HuH-7 (cell line): ENCODE measurements at regions not wholly inside any gene's neighbourhood (a gene's known extent, or its start where the extent isn't known, plus 50 kb on each side); places are given as distances from the start of the nearest gene placed in this dataset.

ENCODE experiments used
- DNase-seq: peaks from one replicate; pipeline ENCODE4 v3.0.0; 2011; ENCODE audit warnings: low spot score

DNA sequence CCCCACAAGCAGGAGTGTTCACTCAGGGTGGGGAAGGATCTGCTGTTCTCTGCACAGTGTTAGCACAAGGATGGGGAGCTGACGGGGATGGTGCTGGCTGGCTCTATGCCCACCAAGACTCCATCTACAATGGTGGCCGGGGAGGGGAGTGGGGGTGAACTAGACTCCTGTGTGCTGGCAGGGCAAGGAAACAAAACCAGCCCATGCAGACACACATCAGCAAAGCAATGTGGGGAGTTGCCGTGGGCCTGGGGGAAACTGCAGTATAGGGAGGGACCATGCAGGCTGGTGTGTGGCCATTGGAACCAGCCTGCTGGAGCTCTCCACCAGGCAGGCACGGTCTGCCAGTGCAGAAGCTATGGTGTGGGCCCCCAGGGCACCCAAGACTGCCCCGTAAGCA is 195.1 kb downstream of the PWWP3B start:
- DNase-seq, result no peak

DNA sequence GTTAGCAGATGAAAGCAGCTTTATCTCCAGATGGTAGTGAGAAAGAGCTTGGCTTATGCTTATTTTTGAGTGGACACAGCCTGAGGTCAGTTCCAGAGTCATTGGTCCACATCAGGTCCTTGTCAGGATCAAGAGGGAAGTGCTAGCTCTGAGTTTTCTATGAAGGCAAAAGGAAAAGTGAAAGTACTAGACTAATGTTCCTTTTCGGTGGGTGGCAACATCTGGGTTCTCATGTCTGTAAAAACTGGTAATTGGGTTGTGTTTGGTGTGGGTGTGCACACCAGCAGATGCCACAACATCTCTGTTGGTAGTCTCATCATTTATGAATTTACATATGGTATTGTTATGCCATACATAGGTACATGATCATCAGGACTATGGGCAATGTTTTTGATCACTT is 210.5 kb downstream of the PWWP3B start:
- no peak for DNase-seq

DNA sequence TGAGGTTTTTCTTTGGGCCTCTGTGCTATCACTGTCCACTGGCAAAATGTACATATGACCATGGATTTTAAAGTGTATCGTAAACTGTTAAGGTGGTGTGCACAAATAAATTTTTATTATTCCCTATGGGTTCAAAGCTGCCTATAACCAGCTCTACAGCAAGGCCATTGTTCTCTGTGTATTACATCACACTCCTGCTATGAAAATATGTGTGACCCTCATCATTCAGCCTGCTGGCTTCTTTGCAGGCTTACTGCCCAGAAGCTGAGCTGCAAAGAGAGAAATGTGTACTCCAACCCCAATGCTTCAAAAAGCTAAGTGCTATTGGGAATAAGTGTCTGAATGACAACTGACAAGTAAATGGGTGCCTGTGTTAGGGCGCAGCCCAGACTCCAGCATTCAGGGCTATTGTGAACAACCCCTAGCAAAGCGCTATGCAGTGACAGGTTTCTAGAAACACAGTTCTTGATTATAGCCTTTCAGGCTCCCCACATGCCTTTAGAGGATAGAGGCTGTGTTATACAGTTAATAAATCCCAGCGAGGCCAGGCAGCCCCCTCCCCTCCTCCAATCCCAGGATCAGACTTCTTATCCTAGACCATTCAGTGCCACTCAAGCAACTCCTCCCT is 220.4 kb upstream of the RADX start:
- DNase-seq, result no peak

DNA sequence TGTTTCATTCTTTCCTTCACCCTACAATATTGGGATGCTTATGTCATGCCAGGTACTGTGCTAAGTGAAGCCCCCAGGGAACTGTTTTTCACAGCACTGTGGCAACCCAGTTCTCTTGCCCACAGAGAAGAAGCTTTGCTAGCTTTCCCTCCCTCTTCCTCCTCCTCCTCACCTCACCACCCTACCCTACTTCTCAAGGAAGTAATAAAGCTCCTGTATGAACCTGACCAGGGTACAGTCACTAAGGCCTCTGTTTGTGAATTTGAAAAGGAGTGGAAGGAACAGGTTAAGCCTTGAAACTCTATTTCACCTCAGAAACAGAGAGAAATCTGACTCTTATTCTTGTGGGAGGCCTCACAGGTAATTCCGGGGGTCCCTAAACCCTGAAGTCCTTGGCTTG is 219.4 kb upstream of the RADX start:
- no peak for DNase-seq

DNA sequence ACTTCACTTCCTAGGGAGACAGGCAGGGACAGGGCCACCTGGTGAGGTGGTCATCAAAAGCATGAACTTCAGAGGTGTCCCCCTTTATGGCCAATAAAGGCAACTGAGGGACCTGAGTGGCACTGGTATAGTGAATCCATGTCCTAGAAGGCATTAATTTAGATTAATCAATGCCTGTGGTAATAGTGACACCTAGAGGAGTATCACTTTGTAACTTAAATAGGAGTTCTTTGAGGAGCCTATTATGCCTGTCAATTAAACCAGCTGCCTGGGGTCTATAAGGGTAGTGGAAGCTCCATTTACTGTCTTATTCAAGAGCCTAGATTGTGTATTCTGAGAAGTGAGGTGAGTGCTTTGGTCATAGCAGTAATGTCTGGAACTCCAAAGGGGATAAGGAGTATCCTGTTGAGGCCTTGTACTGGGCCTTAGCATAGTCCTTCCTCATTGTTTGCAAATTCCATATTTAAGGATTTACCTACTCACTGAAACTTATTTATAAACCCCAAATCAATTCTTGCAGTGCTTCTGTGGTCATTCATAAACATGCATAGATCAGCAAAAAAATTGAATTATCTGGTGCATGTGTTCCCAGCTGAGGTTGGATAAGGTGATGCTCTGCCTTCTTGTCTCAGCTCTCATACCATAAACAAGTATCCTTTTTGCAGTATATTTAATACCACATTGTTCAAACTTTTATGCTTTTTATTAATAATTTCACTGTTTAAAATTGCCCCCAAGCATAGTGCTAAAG is 213.8 kb upstream of the RADX start:
- no peak for DNase-seq

DNA sequence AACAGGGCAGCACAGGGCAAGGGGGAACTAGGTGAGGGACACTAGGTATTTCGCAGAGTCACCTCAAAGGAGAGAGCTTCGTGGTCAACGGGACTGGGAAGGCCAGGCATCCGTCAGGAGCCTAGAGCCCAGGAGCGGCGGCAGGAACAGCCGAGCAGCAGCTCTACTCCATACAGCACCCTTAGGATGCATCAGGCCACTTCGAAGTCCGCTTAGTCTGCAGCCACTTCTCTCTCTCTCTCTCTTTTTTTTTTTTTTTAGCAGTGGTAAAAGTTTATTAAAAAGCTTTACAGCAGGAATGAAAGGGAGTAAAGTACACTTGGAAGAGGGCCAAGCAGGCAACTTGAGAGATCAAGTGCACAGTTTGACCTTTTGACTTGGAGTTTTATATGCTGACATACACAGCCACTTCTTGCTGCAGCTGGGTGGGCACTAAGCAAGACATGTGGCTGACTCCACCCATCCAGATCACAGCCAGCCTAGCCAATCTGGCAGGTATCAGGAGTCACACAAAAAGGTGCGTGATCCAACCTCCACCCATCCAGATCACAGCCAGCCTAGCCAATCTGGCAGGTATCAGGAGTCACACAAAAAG is 209.7 kb upstream of the RADX start:
- DNase-seq, result no peak

DNA sequence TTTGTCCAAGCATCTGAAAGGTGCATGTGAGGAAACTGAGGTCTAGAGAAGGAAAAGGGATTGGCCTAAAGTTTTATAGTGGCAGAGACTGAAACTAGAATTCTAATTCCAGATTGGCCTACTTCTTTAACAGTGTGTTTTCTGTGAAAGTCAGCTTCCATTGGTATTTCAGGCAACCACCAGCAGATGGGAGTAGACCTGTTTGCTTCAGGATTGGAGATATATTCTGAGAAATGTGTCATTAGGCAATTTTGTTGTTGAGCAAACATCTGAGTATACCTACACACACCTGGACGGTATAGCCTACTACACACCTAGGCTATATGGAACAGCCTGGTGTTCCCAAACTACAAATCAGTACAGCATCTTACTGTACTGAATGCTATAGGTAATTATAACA is 207.3 kb upstream of the RADX start:
- no peak for DNase-seq

DNA sequence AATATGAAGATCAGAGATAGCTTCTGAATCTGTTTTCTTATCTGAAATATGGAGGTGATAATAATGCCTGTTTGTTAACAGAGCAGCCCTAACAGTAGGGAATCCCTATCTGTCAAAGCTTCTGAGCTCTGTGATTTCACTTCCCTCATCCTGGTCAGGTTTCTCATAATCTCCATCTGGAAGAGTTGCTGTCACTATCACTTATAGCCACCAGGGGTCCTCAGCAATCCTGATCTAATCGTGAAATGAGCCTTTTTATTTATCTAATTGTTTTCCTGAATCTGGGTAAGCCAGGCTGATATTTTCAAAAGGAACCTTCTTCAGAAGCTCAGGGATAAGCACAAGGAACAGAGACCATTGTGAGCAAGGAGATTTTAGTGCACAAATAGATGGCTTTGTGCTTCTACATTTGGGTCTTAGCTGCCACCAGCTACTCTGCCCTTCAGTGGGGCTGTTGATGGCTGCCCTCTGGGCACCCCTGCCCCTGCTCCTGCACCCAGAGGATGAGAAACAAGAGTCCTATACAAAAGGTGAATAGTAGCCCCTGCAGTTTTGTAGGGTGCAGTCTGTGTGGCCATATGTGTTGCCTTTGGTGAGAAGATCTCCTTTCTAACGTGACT is 196.4 kb upstream of the RADX start:
- peak; percentile 29 for DNase-seq

DNA sequence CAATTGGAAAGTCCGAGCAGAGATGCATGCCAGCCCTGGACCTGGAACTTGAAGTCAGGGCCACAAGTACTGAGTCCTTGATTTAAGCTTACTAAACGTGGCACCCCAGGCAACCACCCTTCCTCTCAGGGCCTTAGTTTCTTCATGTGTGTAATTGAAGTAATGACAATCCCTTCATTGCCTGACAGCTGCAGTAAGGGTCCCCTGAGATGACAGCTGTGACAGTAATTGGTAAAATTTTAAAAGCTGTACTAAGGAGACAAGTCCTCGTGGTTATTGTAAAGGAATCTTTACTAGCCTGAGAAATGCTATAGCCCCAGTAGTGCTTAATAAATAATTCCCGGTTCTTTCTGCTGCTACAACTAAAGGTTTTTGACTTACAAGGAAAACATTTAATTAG is 175.1 kb upstream of the RADX start:
- DNase-seq, result no peak

DNA sequence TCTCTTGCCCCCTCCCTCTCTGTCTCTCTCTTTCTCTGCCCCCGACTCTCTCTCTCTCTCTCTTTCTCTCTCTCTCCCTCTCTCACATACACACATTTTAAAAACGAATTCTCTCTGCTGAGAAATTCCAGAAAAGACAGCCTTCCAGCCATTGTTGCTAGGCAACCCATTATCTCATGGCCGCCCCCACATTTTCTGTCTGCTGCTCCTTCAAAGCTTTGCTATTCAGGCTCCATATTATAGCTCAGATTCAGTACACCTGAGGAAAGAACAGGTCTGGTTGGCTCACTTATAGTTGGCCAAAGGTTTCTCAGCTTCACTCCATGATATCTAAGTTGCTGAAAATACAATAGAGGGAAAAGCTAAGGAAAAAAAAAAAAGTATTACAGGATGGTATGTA is 174.4 kb upstream of the RADX start:
- DNase-seq, result no peak

DNA sequence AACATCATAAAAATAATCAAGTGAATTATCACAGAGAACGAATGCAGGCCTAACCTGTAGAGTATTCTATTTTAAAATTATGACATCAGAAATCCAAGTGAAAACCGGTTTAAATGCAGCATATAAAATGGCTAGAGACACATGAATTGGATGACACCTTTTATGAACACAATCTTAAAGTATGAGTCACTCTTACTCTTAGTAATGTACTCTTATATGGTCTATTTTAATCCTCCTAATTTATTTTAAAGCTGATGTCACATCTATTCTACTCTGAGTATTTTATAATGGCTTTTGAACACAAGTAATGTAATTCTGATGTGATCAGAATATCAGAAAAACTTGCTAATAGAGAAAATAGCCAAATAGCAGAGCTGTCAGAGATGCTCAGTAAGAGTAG is 161.4 kb upstream of the RADX start:
- no peak for DNase-seq

DNA sequence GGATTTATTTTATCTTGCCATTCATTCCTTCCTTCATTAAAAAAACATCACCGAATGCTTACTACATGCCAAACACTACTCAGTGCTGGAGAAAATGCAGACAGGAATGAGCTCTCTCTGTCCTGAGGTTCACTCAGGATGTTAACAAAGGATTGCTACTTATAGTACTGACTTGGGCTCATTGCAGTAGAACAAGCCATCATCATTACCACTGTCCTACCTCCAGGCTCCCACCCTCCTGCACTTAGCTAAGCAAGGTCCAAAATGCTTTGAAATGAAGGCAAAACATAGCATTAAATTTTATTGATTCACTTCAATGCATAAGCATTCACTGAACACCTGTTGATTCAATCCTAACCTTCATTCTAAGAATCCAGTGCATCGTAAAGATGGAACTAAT is 159.8 kb upstream of the RADX start:
- no peak for DNase-seq

DNA sequence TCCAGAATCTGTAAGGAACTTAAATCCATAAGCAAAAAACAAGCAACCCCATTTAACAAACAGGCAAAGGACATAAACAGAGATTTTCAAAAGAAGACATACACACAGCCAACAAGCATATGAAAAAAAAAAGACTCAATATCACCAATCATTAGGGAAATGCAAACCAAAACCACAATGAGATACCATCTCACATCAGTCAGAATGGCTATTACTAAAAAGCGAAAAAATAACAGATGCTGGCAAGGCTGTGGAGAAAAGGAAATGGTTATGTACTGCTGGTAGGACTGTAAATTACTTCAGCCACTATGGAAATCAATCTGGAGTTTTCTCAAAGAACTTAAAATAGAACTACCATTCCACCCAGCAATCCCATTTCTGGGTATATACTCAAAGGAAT is 156.8 kb upstream of the RADX start:
- DNase-seq, result no peak

DNA sequence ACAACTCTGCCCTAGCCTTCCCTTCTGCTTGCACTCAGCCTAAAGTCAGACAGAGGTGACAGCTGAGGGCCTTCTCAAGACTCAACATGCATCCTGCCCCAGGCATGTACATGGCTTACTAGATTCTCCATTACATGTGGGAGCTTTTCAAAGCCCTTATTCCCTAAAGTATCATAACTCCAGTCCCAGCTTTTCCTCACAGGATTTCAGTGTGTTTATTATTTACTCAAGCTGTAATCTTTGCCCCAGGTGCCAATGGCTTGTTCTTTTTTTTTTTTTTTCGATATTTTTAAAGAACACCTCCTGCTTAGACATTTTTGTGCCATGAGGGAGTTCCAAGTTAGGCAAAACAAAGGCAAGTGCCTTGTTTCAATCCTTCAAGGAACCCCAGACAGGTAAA is 154.0 kb upstream of the RADX start:
- no peak for DNase-seq

DNA sequence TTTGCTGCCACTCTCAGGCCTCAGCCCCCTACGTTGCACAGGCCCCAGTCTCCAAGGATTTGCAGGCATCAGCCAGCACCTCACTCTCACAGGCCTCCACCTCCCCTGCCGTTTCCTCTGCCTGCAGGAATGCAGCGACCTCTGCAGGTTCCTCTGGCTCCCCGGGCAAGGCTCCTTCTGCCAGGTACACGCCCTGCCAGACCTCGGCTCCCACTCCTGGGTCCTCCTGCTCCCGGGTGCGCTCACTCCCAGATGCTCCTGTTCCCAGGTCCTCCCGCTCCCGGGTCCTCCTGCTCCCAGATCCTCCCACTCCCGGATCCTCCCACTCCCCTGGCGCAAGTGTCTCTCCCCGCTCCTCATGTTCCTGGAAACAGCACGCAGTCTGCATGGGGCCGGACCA is 144.4 kb upstream of the RADX start:
- no peak for DNase-seq

DNA sequence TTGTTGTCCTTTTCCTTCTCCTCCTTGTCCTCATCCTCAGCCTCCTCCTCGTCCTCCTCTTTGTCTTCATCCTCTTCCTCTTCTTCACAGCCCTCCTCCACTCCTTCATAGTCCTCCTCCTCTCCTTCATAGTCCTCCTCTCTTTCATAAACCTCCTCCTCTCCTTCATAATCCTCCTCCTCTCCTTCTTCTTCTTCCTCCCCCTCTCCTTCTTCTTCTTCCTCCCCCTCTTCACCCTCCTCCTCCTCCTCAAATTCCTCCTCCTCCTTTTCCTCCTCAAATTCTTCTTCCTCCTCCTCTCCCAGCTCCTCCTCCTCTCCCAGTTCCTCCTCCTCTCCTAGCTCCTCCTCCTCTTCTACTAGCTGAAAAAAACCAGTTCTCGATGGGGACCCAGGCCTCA is 143.8 kb upstream of the RADX start:
- DNase-seq, result no peak

DNA sequence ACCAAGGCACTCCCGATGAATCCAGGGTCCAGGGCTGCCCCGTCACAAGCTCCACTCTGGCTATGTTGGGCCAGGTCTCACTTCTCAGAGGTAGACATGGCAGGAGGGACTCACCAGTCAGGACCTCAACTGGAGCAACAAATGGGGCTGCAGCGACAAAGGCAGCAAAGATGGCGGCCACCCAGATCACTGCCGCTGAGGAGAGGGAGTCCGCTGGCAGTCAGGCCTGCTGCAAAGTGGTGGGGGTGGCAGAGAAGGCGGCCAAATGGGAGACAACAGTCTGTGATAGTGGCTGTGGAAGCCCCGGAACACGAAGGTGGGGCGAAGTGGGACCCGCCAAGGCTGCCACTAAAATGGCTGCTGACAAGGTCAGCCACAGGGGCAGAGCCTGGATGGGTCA is 143.3 kb upstream of the RADX start:
- DNase-seq, result no peak

DNA sequence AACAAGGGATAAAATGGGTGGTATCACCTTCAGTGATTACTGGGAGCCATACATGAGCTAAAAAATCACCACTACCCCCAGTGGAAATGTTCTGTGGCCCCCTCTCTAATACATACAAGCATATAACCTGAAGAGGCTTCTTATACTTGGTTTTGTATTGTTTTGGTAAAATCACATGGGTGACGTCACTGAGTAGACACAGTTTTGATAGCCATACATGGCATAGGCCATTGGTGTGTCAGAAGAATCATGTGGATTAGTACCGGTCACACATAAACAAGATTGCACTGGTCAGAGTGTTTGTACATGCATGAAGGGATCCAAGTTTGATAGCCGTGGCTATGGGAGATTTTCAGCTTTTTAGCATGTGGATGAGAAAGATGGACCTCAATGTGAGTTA is 131.9 kb upstream of the RADX start:
- no peak for DNase-seq

DNA sequence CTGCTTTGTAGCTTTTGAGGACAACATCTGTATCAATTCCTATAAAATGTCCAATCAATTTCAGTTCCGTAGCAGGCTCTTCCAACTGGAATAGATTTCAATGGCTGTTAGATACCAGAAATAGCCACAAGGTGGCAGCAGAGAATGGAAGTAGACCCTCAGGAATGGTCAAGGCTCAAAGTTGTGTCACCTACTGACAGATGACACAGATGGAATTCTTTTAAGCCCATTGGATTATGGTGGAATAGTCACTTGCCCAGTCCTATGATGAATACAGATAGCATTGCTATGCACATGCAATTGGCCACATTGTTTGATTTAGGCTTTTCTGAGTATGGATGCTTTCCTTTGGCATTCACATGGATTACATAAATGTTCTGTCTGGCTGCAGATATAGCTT is 130.4 kb upstream of the RADX start:
- peak; percentile 20 for DNase-seq

DNA sequence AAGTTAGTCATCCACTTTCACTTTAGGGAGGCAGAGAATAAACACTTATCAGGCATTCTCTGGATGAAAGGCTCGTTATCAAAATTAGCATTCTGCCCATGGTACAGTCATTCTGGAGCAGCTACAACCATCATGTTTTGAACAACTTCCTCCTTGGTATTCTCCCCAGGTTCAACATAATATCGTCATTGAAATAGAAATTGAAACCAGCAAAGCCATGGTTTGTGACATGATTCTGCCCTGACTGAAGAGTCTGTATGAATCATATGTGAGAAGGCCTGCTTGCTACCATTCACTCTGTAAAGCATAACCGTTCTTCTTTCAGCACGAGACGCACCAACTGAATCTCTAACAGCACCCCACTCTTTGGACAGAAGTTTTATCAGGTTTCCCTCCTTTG is 127.5 kb upstream of the RADX start:
- DNase-seq, result no peak

DNA sequence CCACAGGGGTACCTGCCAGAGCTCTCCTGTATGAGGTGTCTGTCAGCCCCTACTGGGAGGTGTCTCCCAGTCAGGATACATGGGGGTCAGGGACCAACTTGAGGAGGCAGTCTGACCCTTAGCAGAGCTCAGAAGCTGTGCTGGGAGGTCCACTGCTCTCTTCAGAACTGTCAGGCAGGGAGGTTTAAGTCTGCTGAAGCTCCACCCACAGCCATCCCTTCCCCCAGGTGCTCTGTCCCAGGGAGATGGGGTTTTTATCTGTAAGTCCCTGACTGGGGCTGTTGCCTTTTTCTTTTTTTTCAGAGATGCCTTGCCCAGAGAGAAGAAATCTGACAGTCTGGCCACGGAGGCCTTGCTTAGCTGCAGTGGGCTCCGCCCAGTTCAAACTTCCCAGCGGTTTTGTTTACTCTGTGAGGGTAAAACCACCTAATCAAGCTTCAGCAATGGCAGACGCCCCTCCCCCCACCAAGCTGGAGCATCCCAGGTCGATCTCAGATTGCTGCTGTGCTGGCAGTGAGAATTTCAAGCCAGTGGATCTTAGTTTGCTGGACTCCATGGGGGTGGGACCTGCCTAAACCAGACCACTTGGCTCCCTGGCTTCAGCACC is 118.5 kb upstream of the RADX start:
- DNase-seq, result peak; percentile 5

DNA sequence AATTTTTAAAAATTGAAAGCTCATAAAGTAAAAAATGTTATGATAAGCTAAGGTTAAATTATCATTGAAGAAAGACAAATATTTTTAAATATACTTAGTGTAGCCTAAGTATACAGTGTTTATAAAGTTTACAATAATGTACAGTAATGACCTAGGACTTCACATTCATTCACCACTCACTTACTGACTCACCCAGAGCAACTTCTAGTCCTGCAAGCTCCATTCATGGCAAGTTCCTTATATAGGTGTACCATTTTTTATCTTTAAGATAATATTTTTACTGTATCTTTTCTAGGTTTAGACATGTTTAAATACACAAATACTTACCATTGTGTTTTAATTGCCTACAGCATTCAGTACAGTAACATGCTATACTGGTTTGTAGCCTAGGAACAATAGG is 112.3 kb upstream of the RADX start:
- no peak for DNase-seq
